Endothelial cell (in vitro differentiated cells): ENCODE measurements at regions not wholly inside any gene's neighbourhood (a gene's known extent, or its start where the extent isn't known, plus 50 kb on each side); places are given as distances from the start of the nearest gene placed in this dataset.

ENCODE experiments used
- DNase-seq: peaks from one replicate; pipeline ENCODE4 v3.0.0; 2021; ENCODE audit warnings: low spot score
- H3K27ac Mint-ChIP-seq: one replicate; pipeline ENCODE4 v1.8.0; 2021; ENCODE audit warnings: mixed read lengths, inconsistent platforms; ENCODE audit not compliant: unreplicated experiment
- H3K27me3 Mint-ChIP-seq: one replicate; pipeline ENCODE4 v1.8.0; 2021; ENCODE audit warnings: mild to moderate bottlenecking, moderate library complexity, mixed read lengths, inconsistent platforms; ENCODE audit not compliant: unreplicated experiment
- H3K36me3 Mint-ChIP-seq: one replicate; pipeline ENCODE4 v1.8.0; 2021; ENCODE audit warnings: mild to moderate bottlenecking, low read depth, mixed read lengths, inconsistent platforms; ENCODE audit not compliant: unreplicated experiment
- H3K4me1 Mint-ChIP-seq: one replicate; pipeline ENCODE4 v1.8.0; 2021; ENCODE audit warnings: mild to moderate bottlenecking, mixed read lengths, inconsistent platforms; ENCODE audit not compliant: unreplicated experiment
- H3K4me3 Mint-ChIP-seq: one replicate; pipeline ENCODE4 v1.8.0; 2021; ENCODE audit warnings: mild to moderate bottlenecking, mixed read lengths, inconsistent platforms; ENCODE audit not compliant: unreplicated experiment
- H3K9me3 Mint-ChIP-seq: one replicate; pipeline ENCODE4 v1.8.0; 2021; ENCODE audit warnings: mixed read lengths, inconsistent platforms; ENCODE audit not compliant: unreplicated experiment
- TF ChIP-seq, protein P1 (sequence below): fragments of 200-600 bp; sonication (generic); IDR thresholded peaks from one replicate; pipeline ENCODE4 v1.5.0; 2021; ENCODE audit warnings: antibody characterized with exemption; ENCODE audit not compliant: unreplicated experiment

DNA sequence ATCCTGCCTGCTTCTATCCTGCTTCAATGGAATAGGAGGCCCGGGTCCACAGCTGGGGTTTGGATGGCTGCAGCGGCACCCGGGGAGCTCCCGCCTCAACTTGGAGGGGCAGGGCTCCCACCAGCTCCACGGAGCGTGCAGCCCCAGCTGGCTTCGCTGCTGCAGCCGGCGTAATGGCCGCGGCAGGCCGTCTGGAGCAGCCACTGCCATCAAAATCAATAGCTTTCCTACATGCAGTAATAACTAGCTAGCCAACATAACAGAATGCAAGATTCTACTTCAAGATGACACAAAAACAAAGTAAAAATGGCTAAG lies 154.2 kb upstream of the RMP24 start:
- Mint-ChIP-seq H3K27me3 (no peaks in the 10 kb centered on the region), H3K36me3 (no peaks in the 10 kb centered on the region), H3K27ac (no peak overlapping the region), H3K9me3 (peaks cover 3% of the 10 kb centered on the region), H3K4me3 (no peak overlapping the region), H3K4me1 (no peaks in the 10 kb centered on the region)
- TF ChIP-seq, protein P1, sequence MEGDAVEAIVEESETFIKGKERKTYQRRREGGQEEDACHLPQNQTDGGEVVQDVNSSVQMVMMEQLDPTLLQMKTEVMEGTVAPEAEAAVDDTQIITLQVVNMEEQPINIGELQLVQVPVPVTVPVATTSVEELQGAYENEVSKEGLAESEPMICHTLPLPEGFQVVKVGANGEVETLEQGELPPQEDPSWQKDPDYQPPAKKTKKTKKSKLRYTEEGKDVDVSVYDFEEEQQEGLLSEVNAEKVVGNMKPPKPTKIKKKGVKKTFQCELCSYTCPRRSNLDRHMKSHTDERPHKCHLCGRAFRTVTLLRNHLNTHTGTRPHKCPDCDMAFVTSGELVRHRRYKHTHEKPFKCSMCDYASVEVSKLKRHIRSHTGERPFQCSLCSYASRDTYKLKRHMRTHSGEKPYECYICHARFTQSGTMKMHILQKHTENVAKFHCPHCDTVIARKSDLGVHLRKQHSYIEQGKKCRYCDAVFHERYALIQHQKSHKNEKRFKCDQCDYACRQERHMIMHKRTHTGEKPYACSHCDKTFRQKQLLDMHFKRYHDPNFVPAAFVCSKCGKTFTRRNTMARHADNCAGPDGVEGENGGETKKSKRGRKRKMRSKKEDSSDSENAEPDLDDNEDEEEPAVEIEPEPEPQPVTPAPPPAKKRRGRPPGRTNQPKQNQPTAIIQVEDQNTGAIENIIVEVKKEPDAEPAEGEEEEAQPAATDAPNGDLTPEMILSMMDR, result no peak
- no peak for DNase-seq

DNA sequence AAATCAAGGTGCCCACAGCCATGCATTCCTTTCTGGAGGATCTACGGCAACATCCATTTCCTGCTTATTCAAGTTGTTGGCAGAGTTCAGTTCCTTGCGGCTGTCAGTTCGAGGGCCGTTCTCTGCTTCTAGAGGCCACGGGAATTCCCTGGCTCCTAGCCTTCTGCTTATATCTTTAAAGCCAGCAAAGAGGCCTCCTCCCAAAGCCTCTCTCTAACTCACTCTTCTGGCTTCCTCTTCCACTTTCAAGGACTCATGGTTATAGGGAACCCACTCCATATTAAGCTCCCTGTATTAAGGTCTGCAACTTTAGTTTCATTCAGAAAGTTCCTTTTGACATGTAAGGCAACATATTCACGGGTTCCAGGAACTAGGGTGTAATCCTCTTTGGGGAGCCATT lies 150.1 kb upstream of the RMP24 start:
- no peak overlapping the region for H3K27ac Mint-ChIP-seq
- no peak overlapping the region for H3K4me3 Mint-ChIP-seq
- H3K4me1 Mint-ChIP-seq, result no peaks in the 10 kb centered on the region
- H3K9me3 Mint-ChIP-seq, result no peaks in the 10 kb centered on the region
- H3K27me3 Mint-ChIP-seq, result peaks cover 1% of the 10 kb centered on the region
- TF ChIP-seq, protein P1, result no peak
- no peaks in the 10 kb centered on the region for H3K36me3 Mint-ChIP-seq
- no peak for DNase-seq

DNA sequence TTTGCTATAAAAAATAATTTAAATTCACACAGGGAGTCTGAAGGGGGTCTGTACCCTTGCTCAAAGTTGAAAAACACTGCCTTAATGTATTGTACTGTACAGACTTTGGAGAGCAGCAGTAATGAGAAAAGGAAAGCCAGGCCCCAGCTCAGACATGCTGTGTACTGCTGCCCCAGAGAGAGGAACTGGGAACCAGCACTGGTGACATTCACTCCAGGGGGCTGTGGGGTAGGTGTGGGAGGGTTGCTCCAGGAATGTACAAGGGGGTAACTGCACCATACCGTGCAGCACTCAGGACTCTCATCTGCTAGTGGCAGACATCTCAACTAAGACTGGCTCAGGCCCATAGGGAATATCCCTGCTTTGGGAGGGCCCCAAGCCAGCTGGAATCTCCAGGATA lies 146.0 kb upstream of the RMP24 start:
- Mint-ChIP-seq H3K4me3 (no peak overlapping the region), H3K27ac (no peak overlapping the region), H3K4me1 (no peaks in the 10 kb centered on the region), H3K27me3 (peaks cover 4% of the 10 kb centered on the region), H3K36me3 (peaks cover 10% of the 10 kb centered on the region), H3K9me3 (peaks cover 12% of the 10 kb centered on the region)
- DNase-seq, result no peak
- TF ChIP-seq, protein P1, result no peak

DNA sequence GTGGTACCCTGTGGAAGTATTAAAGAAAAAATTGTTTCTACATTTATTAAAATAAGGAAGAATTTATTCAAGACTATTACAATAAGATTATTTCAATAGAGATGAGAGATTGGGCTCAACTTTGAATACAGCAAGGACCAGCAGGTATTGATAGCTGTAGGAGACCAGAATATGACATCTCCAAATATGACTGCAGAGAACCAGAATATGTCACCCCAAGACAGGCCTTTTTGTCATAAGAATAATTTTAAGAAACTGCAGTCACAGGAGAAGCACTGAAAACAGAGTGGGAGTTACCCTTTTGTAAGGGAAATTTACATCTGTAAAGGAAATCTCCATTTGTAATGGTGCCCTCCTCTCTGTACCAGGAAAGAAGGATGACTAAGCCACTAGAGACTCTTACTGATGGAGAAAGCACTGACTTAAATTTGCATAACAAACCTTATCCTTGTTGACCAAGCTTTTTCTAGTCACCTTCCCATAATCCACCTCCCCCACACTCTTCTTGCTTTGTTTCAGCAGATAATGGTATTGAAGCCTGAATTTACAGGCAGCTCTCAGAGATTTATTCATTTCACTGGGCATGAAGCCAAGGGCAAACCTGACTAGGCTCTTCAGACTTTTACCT lies 145.1 kb upstream of the RMP24 start:
- Mint-ChIP-seq H3K27me3 (peaks cover 4% of the 10 kb centered on the region), H3K36me3 (peaks cover 15% of the 10 kb centered on the region), H3K9me3 (peaks cover 21% of the 10 kb centered on the region), H3K27ac (no peak overlapping the region), H3K4me3 (no peak overlapping the region), H3K4me1 (no peaks in the 10 kb centered on the region)
- DNase-seq, result no peak
- TF ChIP-seq, protein P1, result no peak

DNA sequence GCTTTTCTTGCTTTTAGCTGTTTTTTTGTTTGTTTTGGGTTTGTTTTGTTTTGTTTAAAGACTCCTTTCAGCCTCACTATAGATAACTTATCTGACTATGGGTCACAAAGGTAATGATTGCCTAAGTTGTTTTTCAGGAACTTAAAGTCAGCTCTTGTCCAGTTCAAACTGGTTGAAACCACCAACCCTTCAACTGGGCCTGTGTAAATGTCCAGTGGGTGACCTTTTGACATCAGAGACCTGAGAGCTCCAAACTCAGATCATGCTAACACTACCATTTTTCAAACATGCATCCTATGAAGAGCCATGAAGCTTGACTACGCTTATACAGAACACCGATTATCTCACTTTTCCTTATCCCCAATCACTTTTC lies 144.6 kb upstream of the RMP24 start:
- Mint-ChIP-seq H3K27me3 (peaks cover 4% of the 10 kb centered on the region), H3K9me3 (peaks cover 26% of the 10 kb centered on the region), H3K4me1 (no peaks in the 10 kb centered on the region), H3K4me3 (no peak overlapping the region), H3K36me3 (peaks cover 19% of the 10 kb centered on the region), H3K27ac (no peak overlapping the region)
- no peak for DNase-seq
- TF ChIP-seq, protein P1, result no peak
